Mesenchymal stem cell (in vitro differentiated cells and primary cell): ENCODE measurements at regions not wholly inside any gene's neighbourhood (a gene's known extent, or its start where the extent isn't known, plus 50 kb on each side); places are given as distances from the start of the nearest gene placed in this dataset.

Source experiments
- DNase-seq: peaks from one replicate; pipeline ENCODE4 v3.0.0-alpha.2; 2013
- H2AFZ ChIP-seq: one replicate; pipeline ENCODE4 v1.6.1; 2013; ENCODE audit warnings: low read depth, mild to moderate bottlenecking, control low read depth, inconsistent platforms, low read length, moderate library complexity
- H2AK5ac ChIP-seq: 2 replicates; pipeline ENCODE4 v1.6.1; 2013; ENCODE audit warnings: low read length, moderate library complexity, mild to moderate bottlenecking, inconsistent platforms; ENCODE audit not compliant: severe bottlenecking
- H2BK120ac ChIP-seq: one replicate; pipeline ENCODE4 v1.6.1; 2013; ENCODE audit warnings: low read depth, mild to moderate bottlenecking, inconsistent platforms, low read length, moderate library complexity
- H2BK12ac ChIP-seq, 2 experiments: one replicate each; pipeline ENCODE4 v1.6.1; 2013; ENCODE audit warnings: inconsistent platforms in 2 of 2, low read length in 2 of 2, mild to moderate bottlenecking in 2 of 2, moderate library complexity in 2 of 2, control low read depth in 1 of 2
- H2BK15ac ChIP-seq: one replicate; pipeline ENCODE4 v1.6.1; 2013; ENCODE audit warnings: mild to moderate bottlenecking, low read depth, inconsistent platforms; ENCODE audit not compliant: poor library complexity, severe bottlenecking
- H2BK5ac ChIP-seq: 2 replicates; pipeline ENCODE4 v1.6.1; 2013; ENCODE audit warnings: low read depth, mild to moderate bottlenecking, low read length, control low read depth, inconsistent platforms; ENCODE audit not compliant: poor library complexity, severe bottlenecking
- H3K14ac ChIP-seq, 2 experiments: one replicate each; pipeline ENCODE4 v1.6.1; 2013; ENCODE audit warnings: inconsistent platforms in 2 of 2, low read length in 2 of 2, control low read depth in 1 of 2, mild to moderate bottlenecking in 1 of 2, moderate library complexity in 1 of 2
- H3K18ac ChIP-seq, 2 experiments: one replicate each; pipeline ENCODE4 v1.6.1; 2013; ENCODE audit warnings: inconsistent platforms in 2 of 2, low read length in 2 of 2, control low read depth in 1 of 2, low read depth in 1 of 2, mild to moderate bottlenecking in 1 of 2
- H3K23ac ChIP-seq, 2 experiments: one replicate each; pipeline ENCODE4 v1.6.1; 2013; ENCODE audit warnings: inconsistent platforms in 2 of 2, low read length in 2 of 2, mild to moderate bottlenecking in 2 of 2, moderate library complexity in 2 of 2, control low read depth in 1 of 2
- H3K27ac ChIP-seq: 2 replicates; pipeline ENCODE4 v1.5.1; 2013; ENCODE audit warnings: mild to moderate bottlenecking, moderate library complexity, low read length, control low read depth, inconsistent platforms; ENCODE audit not compliant: poor library complexity, severe bottlenecking
- H3K27me3 ChIP-seq, 2 experiments: 2 replicates each; pipeline versions ENCODE4 v1.6.1 to v1.7.0; 2013; ENCODE audit warnings: low read length in 2 of 2, mild to moderate bottlenecking in 2 of 2, moderate library complexity in 2 of 2, control low read depth in 1 of 2, inconsistent platforms in 1 of 2; ENCODE audit not compliant: control insufficient read depth in 1 of 2, insufficient read depth in 1 of 2
- H3K36me3 ChIP-seq, 2 experiments: 2 replicates each; pipeline versions ENCODE4 v1.6.1 to v1.7.0; 2013; ENCODE audit warnings: low read length in 2 of 2, control low read depth in 1 of 2, inconsistent platforms in 1 of 2, low read depth in 1 of 2, mild to moderate bottlenecking in 1 of 2; ENCODE audit not compliant: insufficient read depth in 2 of 2, control insufficient read depth in 1 of 2
- H3K4ac ChIP-seq, 2 experiments: one replicate each; pipeline ENCODE4 v1.6.1; 2013; ENCODE audit warnings: inconsistent platforms in 2 of 2, low read length in 2 of 2, mild to moderate bottlenecking in 2 of 2, moderate library complexity in 2 of 2, control low read depth in 1 of 2, low read depth in 1 of 2
- H3K4me1 ChIP-seq: 2 replicates; pipeline ENCODE4 v1.6.1; 2013; ENCODE audit warnings: low read depth, low read length, control low read depth; ENCODE audit not compliant: control insufficient read depth, insufficient read depth
- H3K4me2 ChIP-seq: 2 replicates; pipeline ENCODE4 v1.6.1; 2013; ENCODE audit warnings: low read length, mild to moderate bottlenecking, inconsistent platforms; ENCODE audit not compliant: poor library complexity, severe bottlenecking
- H3K4me3 ChIP-seq, 2 experiments: 2 replicates each; pipeline versions ENCODE4 v1.5.1 to v1.7.0; 2013; ENCODE audit warnings: low read length in 2 of 2, mild to moderate bottlenecking in 2 of 2, control low read depth in 1 of 2, low read depth in 1 of 2; ENCODE audit not compliant: insufficient read depth in 1 of 2
- H3K79me1 ChIP-seq: replicated peaks from 2 replicates; pipeline ENCODE4 v1.6.1; 2013; ENCODE audit warnings: mild to moderate bottlenecking, control low read depth, low read length, inconsistent platforms; ENCODE audit not compliant: poor library complexity, severe bottlenecking
- H3K9ac ChIP-seq: 2 replicates; pipeline ENCODE4 v1.7.0; 2013; ENCODE audit warnings: mild to moderate bottlenecking, low read length, moderate library complexity
- H3K9me3 ChIP-seq: 2 replicates; pipeline ENCODE4 v1.7.0; 2013; ENCODE audit warnings: mild to moderate bottlenecking, low read length; ENCODE audit not compliant: control insufficient read depth
- H4K8ac ChIP-seq: one replicate; pipeline ENCODE4 v1.6.1; 2013; ENCODE audit warnings: inconsistent platforms, mild to moderate bottlenecking, low read length, moderate library complexity
- H4K91ac ChIP-seq: one replicate; pipeline ENCODE4 v1.6.1; 2013; ENCODE audit warnings: mild to moderate bottlenecking, low read length, inconsistent platforms
- WGBS: methylation state at CpG from one replicate; pipeline ENCODE4 v1.1.7; 2013; ENCODE audit warnings: mixed read lengths; 5-methylcytosine and 5-hydroxymethylcytosine counted together

GRCh38 chr12:111173391-111173790, 195.5 kb downstream of the PHETA1 start:
- H3K79me1 ChIP-seq: no peaks in the 10 kb centered on the region
- H3K27me3 ChIP-seq: peaks cover 0 to 78% of the 10 kb centered on the region in 2 experiments
- no peak overlapping the region for H3K18ac ChIP-seq
- H3K4ac ChIP-seq: no peak overlapping the region
- H2AK5ac ChIP-seq: no peak overlapping the region
- H3K4me2 ChIP-seq: no peak overlapping the region
- no peak overlapping the region for H2BK15ac ChIP-seq
- no peak overlapping the region for H3K9ac ChIP-seq
- DNase-seq: no peak
- H3K27ac ChIP-seq: no peak overlapping the region
- no peak overlapping the region for H3K4me3 ChIP-seq
- no peak overlapping the region for H3K23ac ChIP-seq
- no peak overlapping the region for H2BK12ac ChIP-seq
- H2AFZ ChIP-seq: no peak overlapping the region
- H2BK5ac ChIP-seq: no peak overlapping the region
- H4K91ac ChIP-seq: no peak overlapping the region
- no peak overlapping the region for H3K14ac ChIP-seq
- H3K9me3 ChIP-seq: no peaks in the 10 kb centered on the region
- H4K8ac ChIP-seq: no peak overlapping the region
- no peaks in the 10 kb centered on the region for H3K4me1 ChIP-seq
- H2BK120ac ChIP-seq: no peak overlapping the region
- WGBS: 81% methylated on average over 5 of the region's 5 CpGs
- no peaks in the 10 kb centered on the region for H3K36me3 ChIP-seq

- H2BK15ac ChIP-seq: no peak overlapping the region
- no peak overlapping the region for H3K18ac ChIP-seq
- H3K4me3 ChIP-seq: no peak overlapping the region
- no peak overlapping the region for H4K91ac ChIP-seq
- no peak overlapping the region for H3K4me2 ChIP-seq
- H3K79me1 ChIP-seq: no peaks in the 10 kb centered on the region
- peaks cover 0 to 74% of the 10 kb centered on the region in 2 experiments for H3K27me3 ChIP-seq
- no peaks in the 10 kb centered on the region for H3K36me3 ChIP-seq
- no peak for DNase-seq
- no peak overlapping the region for H3K23ac ChIP-seq
- no peak overlapping the region for H3K27ac ChIP-seq
- H3K14ac ChIP-seq: no peak overlapping the region
- H2AK5ac ChIP-seq: no peak overlapping the region
- H2BK5ac ChIP-seq: no peak overlapping the region
- no peak overlapping the region for H4K8ac ChIP-seq
- H2BK120ac ChIP-seq: no peak overlapping the region
- H3K4ac ChIP-seq: no peak overlapping the region
- H3K9ac ChIP-seq: no peak overlapping the region
- H3K9me3 ChIP-seq: no peaks in the 10 kb centered on the region
- 84% methylated on average over 8 of the region's 8 CpGs for WGBS
- H3K4me1 ChIP-seq: no peaks in the 10 kb centered on the region
- H2AFZ ChIP-seq: no peak overlapping the region
- no peak overlapping the region for H2BK12ac ChIP-seq
These were observed 196.1 kb downstream of the PHETA1 start for GRCh38 chr12:111172786-111173185.

- Histone ChIP-seq H3K4me1 (no peaks in the 10 kb centered on the region), H3K27me3 (peaks cover 0 to 78% of the 10 kb centered on the region in 2 experiments), H2BK12ac (no peak overlapping the region), H3K36me3 (no peaks in the 10 kb centered on the region), H2BK5ac (no peak overlapping the region), H2AFZ (no peak overlapping the region), H3K14ac (peak overlapping the region in 1 of 2 experiments; percentile 53), H3K4ac (no peak overlapping the region), H4K8ac (no peak overlapping the region), H2AK5ac (no peak overlapping the region), H4K91ac (no peak overlapping the region), H3K79me1 (no peaks in the 10 kb centered on the region), H3K9ac (no peak overlapping the region), H3K23ac (no peak overlapping the region), H3K4me2 (no peak overlapping the region), H3K27ac (no peak overlapping the region), H2BK15ac (no peak overlapping the region), H3K4me3 (no peak overlapping the region), H3K9me3 (no peaks in the 10 kb centered on the region), H2BK120ac (no peak overlapping the region), H3K18ac (no peak overlapping the region)
- WGBS: 87% methylated on average over 9 of the region's 9 CpGs
- no peak for DNase-seq
These were observed 197.1 kb downstream of the PHETA1 start for GRCh38 chr12:111171832-111172231.

- no peak overlapping the region for H3K4ac ChIP-seq
- H3K27ac ChIP-seq: no peak overlapping the region
- H3K4me1 ChIP-seq: no peaks in the 10 kb centered on the region
- H2BK120ac ChIP-seq: no peak overlapping the region
- no peaks in the 10 kb centered on the region for H3K36me3 ChIP-seq
- no peak overlapping the region for H2BK15ac ChIP-seq
- H3K23ac ChIP-seq: no peak overlapping the region
- H2BK12ac ChIP-seq: no peak overlapping the region
- no peak overlapping the region for H2AK5ac ChIP-seq
- no peak overlapping the region for H3K9ac ChIP-seq
- WGBS: 88% methylated on average over 9 of the region's 9 CpGs
- no peak overlapping the region for H4K8ac ChIP-seq
- no peak overlapping the region for H3K14ac ChIP-seq
- H3K4me2 ChIP-seq: no peak overlapping the region
- H4K91ac ChIP-seq: no peak overlapping the region
- no peak for DNase-seq
- H3K4me3 ChIP-seq: no peak overlapping the region
- no peak overlapping the region for H2AFZ ChIP-seq
- peaks cover 0 to 78% of the 10 kb centered on the region in 2 experiments for H3K27me3 ChIP-seq
- H3K79me1 ChIP-seq: no peaks in the 10 kb centered on the region
- H2BK5ac ChIP-seq: no peak overlapping the region
- no peak overlapping the region for H3K18ac ChIP-seq
- H3K9me3 ChIP-seq: no peaks in the 10 kb centered on the region
These were observed 197.6 kb downstream of the PHETA1 start for GRCh38 chr12:111171345-111171744.
